NB4 (cell line): ENCODE measurements at regions not wholly inside any gene's neighbourhood (a gene's known extent, or its start where the extent isn't known, plus 50 kb on each side); places are given as distances from the start of the nearest gene placed in this dataset.

ENCODE experiments used
- MYC ChIP-seq: IDR thresholded peaks from 2 replicates; pipeline ENCODE4 v1.6.1; 2011; ENCODE audit warnings: low read depth, low read length
- POLR2A ChIP-seq: IDR thresholded peaks from 2 replicates; pipeline ENCODE4 v1.6.1; 2011; ENCODE audit warnings: mild to moderate bottlenecking; ENCODE audit not compliant: insufficient read length; ENCODE audit errors: extremely low read depth
- TF ChIP-seq, protein P1 (sequence below): IDR thresholded peaks from one replicate; pipeline ENCODE4 v1.5.1; 2012; ENCODE audit warnings: low read depth, low read length
- TF ChIP-seq, protein P2 (sequence below): IDR thresholded peaks from 2 replicates; pipeline ENCODE4 v1.6.1; 2011; ENCODE audit warnings: low read depth, low read length

DNA sequence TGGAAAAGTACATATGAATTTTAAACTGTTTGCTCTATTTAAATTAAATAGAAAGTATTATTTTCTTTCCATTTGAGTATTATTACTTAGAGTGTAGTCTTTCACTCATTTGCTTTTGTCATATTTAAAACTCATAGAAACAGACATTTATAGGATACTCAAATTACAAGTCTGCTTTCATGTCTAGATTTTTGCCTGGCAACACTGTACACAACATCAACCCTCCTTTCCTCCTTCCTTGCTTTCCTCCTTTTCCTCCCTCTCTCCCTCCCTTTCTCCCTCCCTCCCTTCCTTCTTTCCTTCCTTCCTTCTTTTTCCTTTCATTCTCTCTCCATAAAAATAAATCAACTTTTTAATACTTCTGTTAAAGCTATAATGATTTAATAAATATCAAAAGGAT is 2361.2 kb downstream of the ARAP2 start:
- no peak for TF ChIP-seq POLR2A
- TF ChIP-seq, protein P1, sequence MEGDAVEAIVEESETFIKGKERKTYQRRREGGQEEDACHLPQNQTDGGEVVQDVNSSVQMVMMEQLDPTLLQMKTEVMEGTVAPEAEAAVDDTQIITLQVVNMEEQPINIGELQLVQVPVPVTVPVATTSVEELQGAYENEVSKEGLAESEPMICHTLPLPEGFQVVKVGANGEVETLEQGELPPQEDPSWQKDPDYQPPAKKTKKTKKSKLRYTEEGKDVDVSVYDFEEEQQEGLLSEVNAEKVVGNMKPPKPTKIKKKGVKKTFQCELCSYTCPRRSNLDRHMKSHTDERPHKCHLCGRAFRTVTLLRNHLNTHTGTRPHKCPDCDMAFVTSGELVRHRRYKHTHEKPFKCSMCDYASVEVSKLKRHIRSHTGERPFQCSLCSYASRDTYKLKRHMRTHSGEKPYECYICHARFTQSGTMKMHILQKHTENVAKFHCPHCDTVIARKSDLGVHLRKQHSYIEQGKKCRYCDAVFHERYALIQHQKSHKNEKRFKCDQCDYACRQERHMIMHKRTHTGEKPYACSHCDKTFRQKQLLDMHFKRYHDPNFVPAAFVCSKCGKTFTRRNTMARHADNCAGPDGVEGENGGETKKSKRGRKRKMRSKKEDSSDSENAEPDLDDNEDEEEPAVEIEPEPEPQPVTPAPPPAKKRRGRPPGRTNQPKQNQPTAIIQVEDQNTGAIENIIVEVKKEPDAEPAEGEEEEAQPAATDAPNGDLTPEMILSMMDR, result no peak
- TF ChIP-seq, protein P2, sequence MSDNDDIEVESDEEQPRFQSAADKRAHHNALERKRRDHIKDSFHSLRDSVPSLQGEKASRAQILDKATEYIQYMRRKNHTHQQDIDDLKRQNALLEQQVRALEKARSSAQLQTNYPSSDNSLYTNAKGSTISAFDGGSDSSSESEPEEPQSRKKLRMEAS, result no peak
- TF ChIP-seq MYC, result no peak
